GM18498 (cell line): ENCODE measurements at regions not wholly inside any gene's neighbourhood (a gene's known extent, or its start where the extent isn't known, plus 50 kb on each side); places are given as distances from the start of the nearest gene placed in this dataset.

Experiments
- ATAC-seq: cut with Tn5 transposase; IDR thresholded peaks from one replicate; pipeline ENCODE4 v1.9.1; 2021; ENCODE audit warnings: mild to moderate bottlenecking, moderate library complexity; ENCODE audit not compliant: unreplicated experiment

DNA sequence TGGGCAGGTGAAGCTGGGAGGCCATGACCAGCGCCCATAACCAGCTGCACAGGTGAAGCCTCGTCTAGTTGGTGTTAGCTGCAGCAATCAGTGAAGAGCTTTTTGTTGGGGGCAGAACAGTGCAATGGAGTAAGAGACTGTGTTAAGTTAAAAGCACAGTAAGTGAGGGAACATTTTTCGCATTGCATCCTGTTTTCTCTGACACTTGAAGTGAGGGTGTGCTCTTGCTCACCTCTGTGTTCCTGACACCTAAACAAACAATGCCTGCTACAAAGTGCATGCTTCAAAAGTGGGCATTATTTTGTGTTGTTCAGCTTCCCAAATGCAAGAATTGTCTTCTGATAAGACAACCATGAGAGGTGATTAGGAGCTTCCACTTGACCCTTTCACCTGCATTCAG, 324.0 kb upstream of the ACVR2A start:
- ATAC-seq = no peak

DNA sequence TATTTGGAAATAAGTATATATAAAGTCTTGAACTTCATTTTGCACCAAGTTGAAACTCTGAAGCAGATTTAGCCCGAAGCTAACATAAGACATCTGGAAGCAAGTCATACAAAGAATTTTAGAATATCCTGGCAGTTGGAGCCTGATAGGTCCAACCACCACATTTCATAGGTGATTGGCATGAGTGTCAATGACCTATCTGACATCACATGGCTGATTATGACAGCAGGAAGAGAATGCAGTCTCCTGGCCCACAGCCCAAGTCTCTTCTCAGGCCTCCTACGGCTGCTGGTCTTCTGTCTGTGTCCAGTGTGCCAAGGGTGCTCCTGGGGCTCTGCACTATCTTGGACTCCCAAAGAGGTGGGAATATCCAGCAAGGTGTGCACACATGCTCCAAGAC, 325.7 kb upstream of the ACVR2A start:
- no peak for ATAC-seq

GRCh38 chr2:147515213-147515612, 329.6 kb upstream of the ACVR2A start:
- ATAC-seq = no peak

- no peak for ATAC-seq
Observed at GRCh38 chr2:147512206-147512605, 332.6 kb upstream of the ACVR2A start.

DNA sequence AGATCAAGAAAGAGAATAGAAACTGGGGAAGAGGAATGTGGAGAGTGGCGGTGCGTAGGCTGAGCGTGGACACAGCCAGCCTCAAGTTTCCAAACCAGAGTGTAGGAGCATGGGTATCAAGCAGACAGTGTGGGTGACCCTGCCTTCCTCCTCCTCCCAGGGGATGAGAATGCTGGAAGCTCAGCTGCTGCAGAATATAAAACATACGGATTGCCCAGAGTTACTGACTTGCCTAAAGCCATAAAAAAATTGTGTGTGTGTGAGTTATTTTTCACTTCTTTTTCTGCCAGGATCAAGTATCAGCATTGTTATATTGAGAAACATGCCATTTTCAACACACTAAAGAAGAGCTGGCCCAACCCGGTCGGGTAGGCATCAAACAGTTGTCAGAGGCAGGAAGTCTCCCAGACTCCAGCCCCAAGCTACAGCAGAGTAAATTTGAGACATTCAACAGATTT, 333.3 kb upstream of the ACVR2A start:
- ATAC-seq = no peak

GRCh38 chr2:147509821-147510220, 335.0 kb upstream of the ACVR2A start:
- no peak for ATAC-seq

DNA sequence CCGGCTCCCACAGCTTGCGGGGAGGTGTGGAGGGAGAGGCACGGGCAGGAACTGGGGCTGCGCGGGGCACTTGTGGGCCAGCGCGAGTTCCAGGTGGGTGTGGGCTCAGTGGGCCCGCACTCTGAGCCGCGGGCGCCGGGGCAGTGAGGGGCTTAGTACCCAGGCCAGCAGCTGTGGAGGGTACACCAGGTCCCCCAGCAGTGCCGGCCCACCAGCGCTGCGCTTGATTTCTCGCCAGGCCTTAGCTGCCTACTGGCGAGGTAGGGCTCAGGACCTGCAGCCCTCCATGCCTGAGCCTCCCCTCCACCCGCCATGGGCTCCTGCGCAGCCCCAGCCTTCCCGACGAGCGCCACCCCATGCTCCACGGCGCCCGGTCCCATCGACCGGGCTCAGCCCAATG, 337.9 kb upstream of the ACVR2A start:
- no peak for ATAC-seq

GRCh38 chr2:147502711-147503290, 342.0 kb upstream of the ACVR2A start:
- ATAC-seq = no peak

DNA sequence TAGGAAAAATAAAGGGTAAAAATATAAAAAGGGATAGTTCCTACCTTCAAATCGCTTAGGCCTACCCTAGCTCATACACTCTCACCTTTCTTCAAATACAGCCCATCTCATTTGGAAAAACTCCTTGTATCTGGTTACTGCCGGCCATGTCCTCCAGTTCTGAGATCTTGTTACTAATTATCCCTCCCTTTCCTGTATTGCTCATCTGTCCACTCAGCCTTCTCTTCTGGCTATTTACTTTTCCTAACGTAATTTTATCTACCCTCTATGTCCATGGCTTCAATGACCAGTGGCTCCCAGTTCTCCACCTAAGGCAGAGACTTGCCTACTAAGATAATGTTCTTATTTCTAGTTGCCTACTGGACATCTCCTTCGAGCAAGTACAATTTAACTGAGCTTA, 342.9 kb upstream of the ACVR2A start:
- no peak for ATAC-seq

GRCh38 chr2:147500819-147501395, 343.9 kb upstream of the ACVR2A start:
- ATAC-seq = no peak

GRCh38 chr2:147500229-147500628, 344.6 kb upstream of the ACVR2A start:
- no peak for ATAC-seq

- ATAC-seq = no peak
Observed at GRCh38 chr2:147499785-147500184, 345.0 kb upstream of the ACVR2A start.

DNA sequence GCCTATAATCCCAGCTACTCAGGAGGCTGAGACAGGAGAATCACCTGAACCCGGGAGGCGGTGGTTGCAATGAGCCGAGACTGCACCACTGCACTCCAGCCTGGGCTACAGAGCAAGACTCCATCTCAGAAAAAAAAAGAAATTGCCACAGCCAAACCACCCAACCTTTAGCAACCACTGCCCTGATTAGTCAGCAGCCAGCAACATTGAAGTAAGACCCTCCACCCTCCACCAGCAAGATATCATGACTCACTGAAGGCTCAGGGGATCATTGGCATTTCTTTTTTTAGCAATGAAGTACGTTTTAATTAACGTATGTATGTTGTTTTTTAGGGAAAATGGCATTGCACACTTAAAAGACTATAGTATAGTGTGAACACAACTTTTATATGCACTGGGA, 349.1 kb upstream of the ACVR2A start:
- no peak for ATAC-seq

DNA sequence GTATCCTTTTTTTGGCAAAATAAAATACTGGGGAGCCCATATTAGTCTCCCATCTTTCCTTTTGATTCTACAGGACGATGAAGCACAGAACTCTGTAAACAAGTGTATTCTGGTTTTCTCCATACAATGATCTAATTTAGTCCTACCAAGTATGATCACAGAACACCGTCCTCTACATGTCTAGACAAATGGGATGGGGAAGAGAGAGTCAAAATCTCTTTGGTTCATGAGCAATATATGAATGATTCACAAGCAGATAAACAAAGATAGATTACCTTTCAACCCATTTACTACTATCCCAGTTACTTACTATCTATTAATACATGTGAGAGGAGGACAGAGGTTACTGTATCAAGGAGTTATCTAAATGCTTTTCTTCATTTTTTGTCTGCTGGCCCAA, 352.4 kb upstream of the ACVR2A start:
- no peak for ATAC-seq

- ATAC-seq = no peak
Observed at GRCh38 chr2:147491506-147491905, 353.3 kb upstream of the ACVR2A start.

DNA sequence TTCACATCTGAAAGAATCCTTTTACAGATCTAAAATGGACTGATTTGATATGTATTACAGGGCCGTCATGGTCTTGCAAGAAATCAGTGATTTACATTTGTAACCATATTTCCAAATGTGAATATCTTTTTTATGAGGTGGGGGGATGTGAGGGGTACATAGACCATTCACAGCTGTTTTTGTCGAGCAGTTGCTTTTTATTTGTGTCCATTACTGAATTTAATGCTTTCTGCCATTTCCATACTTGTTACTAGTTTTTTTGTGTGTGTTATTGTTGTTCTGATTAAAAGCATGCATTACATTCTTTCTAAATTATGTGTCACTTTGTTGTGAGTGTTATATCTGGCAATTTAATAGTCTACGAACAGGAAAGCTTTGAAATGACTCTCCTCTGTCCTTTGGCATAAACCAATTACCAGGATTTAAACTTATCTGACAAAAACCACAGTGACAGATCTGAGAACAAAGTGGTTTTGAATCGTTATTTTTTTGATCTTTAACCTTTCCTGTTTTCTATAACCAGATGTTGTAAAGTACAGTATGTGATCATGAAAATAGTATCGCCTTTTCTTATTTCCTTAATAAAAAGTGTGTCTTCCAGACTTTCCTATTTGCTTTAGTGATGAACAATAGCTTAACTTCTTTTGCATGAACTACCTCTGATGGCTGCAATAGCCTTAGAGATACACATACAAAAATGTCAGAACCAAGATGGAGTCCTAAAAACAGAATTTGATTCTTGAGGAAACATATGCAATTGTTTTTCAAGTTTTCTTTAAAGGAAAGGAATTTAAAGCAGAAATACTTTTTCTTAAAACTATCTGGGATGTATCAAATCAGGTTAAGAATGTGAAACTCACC, 354.2 kb upstream of the ACVR2A start:
- no peak for ATAC-seq

DNA sequence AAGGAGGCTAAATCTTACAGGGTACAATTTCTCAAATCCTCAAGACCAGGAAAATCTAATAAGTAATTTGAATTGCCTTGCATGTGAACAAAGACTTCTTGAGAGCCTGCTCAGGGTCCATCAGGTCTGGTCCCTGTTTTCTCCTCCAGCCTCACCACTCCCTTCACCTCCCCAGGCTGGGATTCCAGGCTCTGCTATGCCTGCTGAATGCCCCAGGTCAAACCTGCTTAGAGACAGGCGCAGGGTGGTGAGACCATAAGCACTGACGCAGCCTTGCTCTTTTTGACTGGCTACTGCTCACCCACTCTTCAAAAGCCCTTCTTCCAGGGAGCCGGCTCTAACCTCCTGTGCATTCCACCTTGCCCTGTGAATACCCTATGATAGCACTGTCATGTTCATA, 356.4 kb upstream of the ACVR2A start:
- ATAC-seq = no peak

DNA sequence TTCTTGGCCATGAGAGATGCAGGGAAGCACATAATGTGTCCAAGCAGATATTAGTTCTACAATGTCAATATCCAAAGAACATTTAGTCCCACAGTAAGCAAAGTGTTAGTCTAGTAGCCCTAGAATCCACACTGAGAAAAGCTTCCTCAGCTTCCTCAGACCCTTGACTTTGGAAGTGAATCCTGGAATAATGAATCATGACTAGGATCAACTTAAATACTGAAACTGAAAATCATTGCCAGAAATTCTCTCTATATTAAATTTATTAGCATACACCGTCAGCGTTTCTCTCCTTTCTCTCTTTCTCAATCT, 356.9 kb upstream of the ACVR2A start:
- ATAC-seq = no peak

- ATAC-seq = no peak
Observed at GRCh38 chr2:147487286-147487977, 357.4 kb upstream of the ACVR2A start.

DNA sequence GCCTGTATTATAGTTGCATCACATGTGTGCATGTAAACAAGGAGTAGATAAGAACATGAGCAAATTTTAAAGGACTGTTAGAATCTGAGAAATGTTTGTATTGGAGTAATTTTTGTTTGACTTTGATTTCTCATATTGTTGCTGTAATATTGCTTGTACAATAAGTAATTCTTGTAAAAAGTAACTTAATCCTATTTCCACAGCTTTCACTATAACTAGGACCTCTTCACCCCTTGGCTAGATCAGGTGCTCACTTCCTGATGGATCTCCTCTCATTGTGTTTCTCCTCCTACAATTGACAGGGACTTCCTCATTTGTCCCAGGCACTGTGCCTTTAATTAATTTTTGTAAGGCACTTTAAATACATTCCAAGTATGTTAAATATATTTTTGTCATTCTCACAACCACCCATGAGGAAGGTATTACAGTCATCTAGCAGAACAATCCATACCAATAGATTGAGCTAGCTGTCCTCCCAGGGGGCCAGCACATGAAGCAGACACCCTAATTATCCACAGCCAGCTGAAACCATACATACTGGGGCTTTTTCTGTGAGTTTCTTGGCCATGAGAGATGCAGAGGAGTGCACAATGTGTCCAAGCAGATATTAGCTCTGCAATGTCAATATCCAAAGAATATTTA, 359.5 kb upstream of the ACVR2A start:
- ATAC-seq = no peak

GRCh38 chr2:147483911-147484310, 360.9 kb upstream of the ACVR2A start:
- ATAC-seq = no peak
